Right renal pelvis (tissue), 4 donors: ENCODE measurements at regions not wholly inside any gene's neighbourhood (a gene's known extent, or its start where the extent isn't known, plus 50 kb on each side); places are given as distances from the start of the nearest gene placed in this dataset.
A peak's percentile ranks its signal among the peaks of the same experiment; 100 is the strongest.
"Not testable (repeated sequence)": the region's sequence is repeated elsewhere in the genome, so short reads cannot be mapped to it uniquely, and the experiment has no call there.

Experiments used
- DNase-seq, 4 donors: peaks; one replicate each; pipeline ENCODE4 v3.0.0-alpha.2; 2013; ENCODE audit warnings: low read depth in 4 of 4, low spot score in 3 of 4, missing footprints in 1 of 4

GRCh38 chr10:47711428-47711827 is 52.0 kb downstream of the SYT15B start:
- not testable (repeated sequence) for DNase-seq

- not testable (repeated sequence) for DNase-seq
Observed at GRCh38 chr10:47710443-47710842, 52.9 kb downstream of the SYT15B start.

GRCh38 chr10:47705698-47706414 is 57.5 kb downstream of the SYT15B start:
- DNase-seq: peak in 1 of 4 donors; percentile 19

- not testable (repeated sequence) for DNase-seq
Observed at GRCh38 chr10:47701285-47701684, 62.1 kb downstream of the SYT15B start.

DNA sequence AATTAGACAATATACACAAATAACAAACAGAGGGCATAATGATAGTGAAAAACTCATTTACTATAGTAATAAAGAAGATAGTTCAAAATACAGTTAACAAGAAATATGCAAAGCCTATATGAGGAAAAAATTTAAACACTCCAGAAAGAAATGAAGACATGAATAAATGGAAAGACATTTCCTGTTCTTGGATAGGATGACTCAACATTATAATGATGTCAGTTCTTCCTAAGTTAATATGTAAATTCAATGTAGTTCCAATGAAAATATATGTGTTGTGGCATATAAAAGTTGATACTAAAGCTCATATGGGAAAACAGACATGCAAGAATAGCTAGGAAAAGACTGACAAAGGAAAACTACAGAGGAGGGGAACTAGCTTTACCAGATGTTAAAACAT is 63.5 kb downstream of the SYT15B start:
- DNase-seq: not testable (repeated sequence)

- not testable (repeated sequence) for DNase-seq
Observed at GRCh38 chr10:47696170-47696569, 67.2 kb downstream of the SYT15B start.

DNA sequence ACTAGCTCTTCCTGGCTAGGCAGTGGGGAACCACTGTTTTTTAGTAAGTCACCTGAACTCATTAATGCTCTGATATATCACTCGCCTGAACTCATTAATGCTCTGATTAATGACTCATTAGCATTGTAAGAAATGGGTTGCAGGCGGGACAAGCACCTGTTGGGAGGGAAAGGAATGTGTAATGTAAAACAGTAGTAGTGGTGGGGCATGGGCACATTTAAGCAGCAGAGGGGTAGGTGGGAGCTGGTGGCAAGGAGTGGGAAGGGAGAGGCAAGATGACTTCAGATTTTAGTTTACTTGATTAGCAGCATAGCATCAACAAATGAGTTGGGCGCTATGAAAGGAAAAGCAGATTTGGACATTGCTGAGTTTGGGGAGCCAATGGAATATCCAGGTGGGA is 68.2 kb downstream of the SYT15B start:
- not testable (repeated sequence) for DNase-seq

GRCh38 chr10:47690304-47690703 is 73.1 kb downstream of the SYT15B start:
- DNase-seq: not testable (repeated sequence)

DNA sequence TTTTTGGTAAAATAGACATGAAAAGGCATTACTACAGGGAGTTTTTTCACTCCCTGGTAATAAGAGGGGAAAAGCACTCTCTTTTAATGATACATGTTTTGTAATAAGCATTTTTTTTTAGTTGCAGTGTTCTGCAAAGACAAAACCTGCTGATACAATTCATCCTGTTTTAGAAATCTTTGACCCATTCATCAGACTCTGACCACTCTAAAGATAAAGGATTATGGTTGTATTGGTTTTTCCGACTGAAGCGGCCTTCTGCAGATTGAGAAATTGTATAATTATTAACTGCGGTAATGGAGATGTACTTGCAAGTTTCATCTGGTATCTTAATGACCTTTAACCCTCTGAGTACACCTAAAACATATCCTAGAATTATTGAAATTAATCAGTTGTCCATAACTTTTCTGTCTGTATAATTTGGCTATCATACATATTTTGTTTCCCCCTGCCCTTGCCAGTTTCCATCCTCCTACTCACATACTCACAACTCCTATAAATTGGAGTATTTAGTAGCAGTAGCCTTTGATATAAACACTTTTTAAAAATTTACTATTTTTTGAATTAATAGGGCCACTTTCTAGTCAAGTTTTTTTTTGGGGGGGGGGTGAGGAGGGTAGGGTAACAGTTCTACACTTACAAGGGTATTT is 79.4 kb downstream of the SYT15B start:
- DNase-seq: not testable (repeated sequence)

DNA sequence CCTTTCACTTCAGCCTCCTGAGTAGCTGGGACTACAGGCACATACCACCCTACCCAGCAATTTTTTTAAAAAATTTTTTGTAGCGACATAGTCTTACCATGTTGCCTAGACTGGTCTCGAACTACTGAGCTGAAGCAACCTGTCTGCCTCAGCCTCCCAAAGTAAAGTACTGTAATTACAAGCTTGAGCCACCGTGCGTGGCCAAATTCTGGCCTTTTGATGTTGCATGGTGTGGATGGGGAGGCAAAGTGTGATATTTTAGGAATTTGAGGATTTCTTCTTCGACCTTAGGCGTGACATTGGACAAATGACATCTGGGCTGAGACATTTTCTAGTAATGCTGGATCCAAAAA is 81.8 kb downstream of the SYT15B start:
- not testable (repeated sequence) for DNase-seq

DNA sequence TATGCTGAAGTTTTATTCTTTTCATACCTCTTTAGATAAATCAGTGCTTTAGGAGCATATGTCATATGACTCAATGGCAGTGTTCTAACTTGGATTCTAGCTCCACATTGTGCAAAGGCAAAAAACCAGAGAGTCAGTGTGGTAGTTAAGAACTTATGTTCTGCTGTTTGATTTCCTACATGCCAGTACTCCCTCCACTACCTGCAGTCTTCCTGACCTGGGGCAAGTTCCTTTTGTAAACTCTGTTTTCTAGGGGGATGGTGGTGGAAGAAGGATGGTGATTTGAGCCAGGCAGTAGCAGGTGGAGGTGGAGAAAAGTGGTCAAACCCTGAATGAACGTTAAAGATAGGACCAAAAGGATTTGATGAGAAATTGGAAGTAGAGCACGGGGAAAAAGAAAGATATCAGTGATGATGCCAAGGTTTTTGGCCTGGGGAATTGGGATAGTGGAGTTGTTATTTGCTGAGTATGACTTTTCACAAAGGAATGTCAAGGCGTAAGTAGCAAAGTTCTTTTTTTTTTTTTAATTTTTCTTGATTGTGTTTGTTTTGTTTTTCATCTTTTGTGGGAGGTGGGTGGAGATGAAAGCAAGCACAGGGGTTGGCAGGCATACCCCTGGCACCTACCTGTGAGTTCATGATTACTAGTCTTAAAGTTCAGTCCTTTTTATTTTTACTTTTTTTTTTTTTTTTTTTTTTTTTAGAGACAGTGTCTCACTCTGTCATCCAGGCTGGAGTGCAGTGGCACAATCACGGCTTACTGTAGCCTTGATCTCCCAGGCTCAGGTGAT is 82.3 kb downstream of the SYT15B start:
- not testable (repeated sequence) for DNase-seq

DNA sequence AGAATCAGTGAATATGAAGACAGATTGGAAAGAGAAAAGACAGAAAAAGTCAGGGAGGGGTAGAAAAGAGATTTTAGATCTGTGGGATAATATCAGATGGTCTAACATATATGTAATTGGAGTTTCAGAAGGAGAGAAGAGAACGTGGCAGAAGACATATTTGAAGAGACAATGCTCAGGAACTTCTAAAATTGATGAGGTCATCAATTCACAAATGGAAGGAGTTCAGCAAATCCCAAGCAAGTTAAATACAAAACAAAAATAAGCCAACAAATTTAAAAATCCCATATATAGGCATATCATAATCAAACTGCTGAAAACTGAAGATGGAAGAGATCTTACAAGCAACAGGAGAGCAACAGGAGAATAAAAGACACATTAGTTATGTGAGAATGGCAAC is 87.3 kb downstream of the SYT15B start:
- DNase-seq: not testable (repeated sequence)

DNA sequence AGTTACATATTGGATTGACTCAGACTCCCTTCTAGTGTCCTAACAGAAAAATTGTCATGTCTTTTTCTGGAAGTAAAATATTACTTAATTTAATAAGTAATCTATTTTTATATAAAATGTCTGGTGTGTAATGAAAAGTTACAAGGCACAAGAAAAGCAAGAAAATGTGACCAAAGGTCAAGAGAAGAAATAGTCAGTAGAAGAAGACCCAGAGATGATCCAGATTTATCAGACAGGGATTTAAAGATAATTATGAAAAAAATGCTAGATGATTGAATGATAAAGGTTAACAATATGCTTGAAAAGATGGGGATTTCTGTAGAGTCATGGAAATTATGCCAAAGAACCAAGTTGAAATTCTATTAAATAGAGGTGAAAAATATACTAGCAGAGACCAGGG is 87.8 kb downstream of the SYT15B start:
- DNase-seq: not testable (repeated sequence)

GRCh38 chr10:47673128-47673527 is 90.3 kb downstream of the SYT15B start:
- not testable (repeated sequence) for DNase-seq

GRCh38 chr10:47670857-47671256 is 92.5 kb downstream of the SYT15B start:
- not testable (repeated sequence) for DNase-seq

- DNase-seq: not testable (repeated sequence)
Observed at GRCh38 chr10:47661955-47662577, 101.3 kb downstream of the SYT15B start.

DNA sequence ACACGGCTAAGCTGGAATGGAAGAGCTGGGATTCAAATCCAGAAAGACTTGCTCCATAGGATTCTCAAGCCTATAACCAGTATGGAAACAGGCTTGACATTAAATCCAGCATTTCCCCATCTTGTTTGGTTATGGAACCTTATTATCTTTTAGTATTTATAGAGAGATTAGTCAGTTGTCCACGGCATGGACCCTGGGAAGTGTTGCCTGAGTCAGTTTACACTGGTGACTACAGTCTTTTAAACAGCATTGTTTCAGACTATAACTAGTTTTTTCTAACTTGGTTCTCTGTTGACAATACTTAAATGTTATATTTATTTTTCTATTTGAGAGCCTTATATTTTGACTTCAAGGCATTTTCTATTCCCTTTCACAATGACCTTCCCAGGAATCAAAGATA is 106.7 kb downstream of the SYT15B start:
- DNase-seq: not testable (repeated sequence)

- DNase-seq: not testable (repeated sequence)
Observed at GRCh38 chr10:47654161-47654560, 109.2 kb downstream of the SYT15B start.

GRCh38 chr10:47648594-47648993 is 114.8 kb downstream of the SYT15B start:
- not testable (repeated sequence) for DNase-seq

DNA sequence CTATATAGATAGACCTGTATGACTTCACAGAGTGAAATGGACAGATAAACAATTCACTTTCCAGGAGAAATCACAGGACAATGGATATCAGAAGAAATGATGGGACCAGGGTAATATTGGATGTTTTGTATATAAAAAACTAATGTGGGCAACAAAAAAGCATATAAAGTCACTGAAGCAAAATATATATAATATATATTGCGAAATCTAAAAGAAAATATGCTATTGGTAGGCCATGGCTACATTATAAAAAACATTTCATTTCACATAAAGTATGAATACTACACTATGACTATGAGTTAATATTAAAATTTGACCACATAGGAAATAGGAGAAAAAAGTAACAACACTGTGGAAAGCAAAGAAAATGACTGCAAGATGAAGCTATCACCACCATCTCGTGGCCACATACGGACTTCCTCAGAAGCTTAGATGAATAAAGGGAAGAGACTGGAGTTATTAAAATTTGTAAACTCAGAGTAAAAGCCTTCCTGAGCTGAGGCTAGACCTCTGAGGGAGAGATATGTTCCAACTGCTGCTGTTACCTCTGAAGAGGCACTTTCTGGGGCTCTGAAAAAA is 115.8 kb downstream of the SYT15B start:
- DNase-seq: not testable (repeated sequence)
